ENCODE measurements at regions not wholly inside any gene's neighbourhood (a gene's known extent, or its start where the extent isn't known, plus 50 kb on each side); places are given as distances from the start of the nearest gene placed in this dataset.
A peak's percentile ranks its signal among the peaks of the same experiment; 100 is the strongest.

- TF ChIP-seq, protein P1, sequence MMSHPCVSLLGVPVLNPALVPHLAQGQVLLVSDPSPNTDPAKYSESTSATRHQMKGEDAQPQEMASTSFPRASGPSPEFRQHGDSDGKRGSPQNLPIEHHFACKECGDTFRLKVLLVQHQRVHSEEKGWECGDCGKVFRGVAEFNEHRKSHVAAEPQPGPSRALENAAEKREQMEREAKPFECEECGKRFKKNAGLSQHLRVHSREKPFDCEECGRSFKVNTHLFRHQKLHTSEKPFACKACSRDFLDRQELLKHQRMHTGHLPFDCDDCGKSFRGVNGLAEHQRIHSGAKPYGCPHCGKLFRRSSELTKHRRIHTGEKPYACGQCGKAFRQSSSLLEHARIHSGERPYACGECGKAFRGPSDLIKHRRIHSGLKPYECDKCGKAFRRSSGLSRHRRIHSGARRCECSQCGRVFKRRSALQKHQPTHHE (CRISPR knock-in tag; IDR thresholded peaks at IDR 0.05; ENCODE audit: borderline replicate concordance) = no peak
- TF ChIP-seq SIX4 (CRISPR knock-in tag; IDR thresholded peaks at IDR 0.05) (0 out of 2 replicates have a peak, but pooled peaks have one; percentile 23), RFXANK (CRISPR knock-in tag; IDR thresholded peaks at IDR 0.05) (no peak), ZNF256 (CRISPR knock-in tag; conservative IDR thresholded peaks at IDR 0.05) (no peak), TBL1XR1 (IDR thresholded peaks at IDR 0.05; ENCODE audit: borderline replicate concordance, low read length, partially characterized antibody) (no peak), JUN (CRISPR knock-in tag; IDR thresholded peaks at IDR 0.05) (no peak), CREB1 (IDR thresholded peaks at IDR 0.05) (no peak), CREB1 (CRISPR knock-in tag; IDR thresholded peaks at IDR 0.05) (no peak; the same call in 1 of the 2 replicates), NFATC3 (CRISPR knock-in tag; IDR thresholded peaks at IDR 0.05) (no peak), HNF1B (CRISPR knock-in tag; IDR thresholded peaks at IDR 0.05) (peak; percentile 46; the same call in 1 of the 2 replicates), ZNF766 (CRISPR knock-in tag; IDR thresholded peaks at IDR 0.05; ENCODE audit: borderline replicate concordance) (no peak), KDM4B (CRISPR knock-in tag; IDR thresholded peaks at IDR 0.05) (0 out of 2 replicates have a peak, but pooled peaks have one; percentile 36), POLR2AphosphoS2 (IDR thresholded peaks at IDR 0.05; ENCODE audit: low read depth, low read length) (no peak), SP140L (CRISPR knock-in tag; IDR thresholded peaks at IDR 0.05; ENCODE audit: borderline replicate concordance) (no peak), PITX1 (CRISPR knock-in tag; IDR thresholded peaks at IDR 0.05) (peak; percentile 32; the same call in 1 of the 2 replicates), ZNF207 (IDR thresholded peaks at IDR 0.05; ENCODE audit: borderline replicate concordance) (no peak), CSRNP2 (CRISPR knock-in tag; conservative IDR thresholded peaks at IDR 0.05; ENCODE audit: low read depth) (no peak), HNRNPUL1 (IDR thresholded peaks at IDR 0.05; ENCODE audit: low read depth, low read length) (no peak)
- TF ChIP-seq, protein P2, sequence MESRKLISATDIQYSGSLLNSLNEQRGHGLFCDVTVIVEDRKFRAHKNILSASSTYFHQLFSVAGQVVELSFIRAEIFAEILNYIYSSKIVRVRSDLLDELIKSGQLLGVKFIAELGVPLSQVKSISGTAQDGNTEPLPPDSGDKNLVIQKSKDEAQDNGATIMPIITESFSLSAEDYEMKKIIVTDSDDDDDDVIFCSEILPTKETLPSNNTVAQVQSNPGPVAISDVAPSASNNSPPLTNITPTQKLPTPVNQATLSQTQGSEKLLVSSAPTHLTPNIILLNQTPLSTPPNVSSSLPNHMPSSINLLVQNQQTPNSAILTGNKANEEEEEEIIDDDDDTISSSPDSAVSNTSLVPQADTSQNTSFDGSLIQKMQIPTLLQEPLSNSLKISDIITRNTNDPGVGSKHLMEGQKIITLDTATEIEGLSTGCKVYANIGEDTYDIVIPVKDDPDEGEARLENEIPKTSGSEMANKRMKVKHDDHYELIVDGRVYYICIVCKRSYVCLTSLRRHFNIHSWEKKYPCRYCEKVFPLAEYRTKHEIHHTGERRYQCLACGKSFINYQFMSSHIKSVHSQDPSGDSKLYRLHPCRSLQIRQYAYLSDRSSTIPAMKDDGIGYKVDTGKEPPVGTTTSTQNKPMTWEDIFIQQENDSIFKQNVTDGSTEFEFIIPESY (CRISPR knock-in tag; IDR thresholded peaks at IDR 0.05) = 0 out of 2 replicates have a peak, but pooled peaks have one; percentile 23
- TF ChIP-seq, protein P3, sequence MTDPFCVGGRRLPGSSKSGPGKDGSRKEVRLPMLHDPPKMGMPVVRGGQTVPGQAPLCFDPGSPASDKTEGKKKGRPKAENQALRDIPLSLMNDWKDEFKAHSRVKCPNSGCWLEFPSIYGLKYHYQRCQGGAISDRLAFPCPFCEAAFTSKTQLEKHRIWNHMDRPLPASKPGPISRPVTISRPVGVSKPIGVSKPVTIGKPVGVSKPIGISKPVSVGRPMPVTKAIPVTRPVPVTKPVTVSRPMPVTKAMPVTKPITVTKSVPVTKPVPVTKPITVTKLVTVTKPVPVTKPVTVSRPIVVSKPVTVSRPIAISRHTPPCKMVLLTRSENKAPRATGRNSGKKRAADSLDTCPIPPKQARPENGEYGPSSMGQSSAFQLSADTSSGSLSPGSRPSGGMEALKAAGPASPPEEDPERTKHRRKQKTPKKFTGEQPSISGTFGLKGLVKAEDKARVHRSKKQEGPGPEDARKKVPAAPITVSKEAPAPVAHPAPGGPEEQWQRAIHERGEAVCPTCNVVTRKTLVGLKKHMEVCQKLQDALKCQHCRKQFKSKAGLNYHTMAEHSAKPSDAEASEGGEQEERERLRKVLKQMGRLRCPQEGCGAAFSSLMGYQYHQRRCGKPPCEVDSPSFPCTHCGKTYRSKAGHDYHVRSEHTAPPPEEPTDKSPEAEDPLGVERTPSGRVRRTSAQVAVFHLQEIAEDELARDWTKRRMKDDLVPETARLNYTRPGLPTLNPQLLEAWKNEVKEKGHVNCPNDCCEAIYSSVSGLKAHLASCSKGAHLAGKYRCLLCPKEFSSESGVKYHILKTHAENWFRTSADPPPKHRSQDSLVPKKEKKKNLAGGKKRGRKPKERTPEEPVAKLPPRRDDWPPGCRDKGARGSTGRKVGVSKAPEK (CRISPR knock-in tag; IDR thresholded peaks at IDR 0.05; ENCODE audit: borderline replicate concordance) = peak; percentile 80; the same call in 1 of the 2 replicates
These were observed 120.8 kb downstream of the OR2B2 start (continued) for GRCh38 chr6:27791182-27791943.

All from HepG2 (cell line).